ENCODE measurements at regions not wholly inside any gene's neighbourhood (a gene's known extent, or its start where the extent isn't known, plus 50 kb on each side); places are given as distances from the start of the nearest gene placed in this dataset.

- Histone ChIP-seq H3K36me3 (no peaks in the 10 kb centered on the region), H3K9me3 (no peaks in the 10 kb centered on the region), H3K27me3 (no peaks in the 10 kb centered on the region), H3K4me3 (no peak overlapping the region), H3K4me1 (peaks cover 0 to 12% (median 3%) of the 10 kb centered on the region in 4 donors), H3K27ac (no peak overlapping the region)
- intact Hi-C loops (cut with DNase I; ENCODE audit: low total_unique reads) = loop anchor here (10.0 kb wide), 1 partner anchor 317 kb away; no protein-coding TSS in a partner anchor
- no peak for TF ChIP-seq CTCF (IDR thresholded peaks at IDR 0.05)
- DNase-seq = no peak
Observed at GRCh38 chr2:18427762-18428161, 132.7 kb downstream of the RDH14 start.

GRCh38 chr2:18426174-18426573, 134.3 kb downstream of the RDH14 start:
- no peak for DNase-seq
- Histone ChIP-seq H3K27me3 (no peaks in the 10 kb centered on the region), H3K4me1 (peaks cover 0 to 12% (median 3%) of the 10 kb centered on the region in 4 donors), H3K27ac (peak overlapping the region in 1 of 2 donors; percentile 37), H3K4me3 (no peak overlapping the region), H3K9me3 (no peaks in the 10 kb centered on the region), H3K36me3 (no peaks in the 10 kb centered on the region)
- TF ChIP-seq CTCF (IDR thresholded peaks at IDR 0.05) = no peak
- intact Hi-C loops (cut with DNase I; ENCODE audit: low total_unique reads) = loop anchor here (10.0 kb wide), 1 partner anchor 319 kb away; no protein-coding TSS in a partner anchor

DNA sequence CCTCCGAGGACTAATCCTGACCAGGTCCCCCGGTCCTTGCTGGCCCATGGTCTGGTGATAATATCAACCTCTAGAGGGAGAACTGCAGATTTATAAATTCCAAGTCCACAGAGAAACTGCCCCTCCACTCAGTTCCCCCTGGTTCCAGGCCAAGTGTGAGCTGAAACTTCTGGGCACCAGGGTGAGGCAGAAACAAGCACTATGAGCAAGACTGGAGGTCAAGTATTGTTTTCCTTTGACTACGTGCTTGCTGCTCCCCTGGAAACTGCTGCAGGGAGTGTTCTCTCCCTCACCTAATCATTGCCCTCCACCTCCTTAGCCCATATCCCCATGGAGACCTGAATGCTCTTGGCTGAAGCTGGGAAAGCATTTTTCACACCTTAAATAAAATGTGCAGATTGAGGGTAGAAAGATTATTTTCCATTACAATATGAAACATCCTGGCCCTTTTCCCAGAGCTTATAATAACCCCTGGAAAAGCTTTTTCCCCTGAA, 135.2 kb downstream of the RDH14 start:
- no peak for DNase-seq
- Histone ChIP-seq H3K4me1 (peaks cover 0 to 12% (median 3%) of the 10 kb centered on the region in 4 donors), H3K36me3 (no peaks in the 10 kb centered on the region), H3K27ac (peak overlapping the region in 1 of 2 donors; percentile 37), H3K9me3 (no peaks in the 10 kb centered on the region), H3K4me3 (no peak overlapping the region), H3K27me3 (no peaks in the 10 kb centered on the region)
- TF ChIP-seq CTCF (IDR thresholded peaks at IDR 0.05) = no peak
- intact Hi-C loops (cut with DNase I; ENCODE audit: low total_unique reads) = loop anchor here (10.0 kb wide), 1 partner anchor 320 kb away; no protein-coding TSS in a partner anchor

GRCh38 chr2:18423636-18424035, 136.8 kb downstream of the RDH14 start:
- intact Hi-C loops (cut with DNase I; ENCODE audit: low total_unique reads) = loop anchor here (10.0 kb wide), 1 partner anchor 321 kb away; no protein-coding TSS in a partner anchor
- TF ChIP-seq CTCF (IDR thresholded peaks at IDR 0.05) = no peak

DNA sequence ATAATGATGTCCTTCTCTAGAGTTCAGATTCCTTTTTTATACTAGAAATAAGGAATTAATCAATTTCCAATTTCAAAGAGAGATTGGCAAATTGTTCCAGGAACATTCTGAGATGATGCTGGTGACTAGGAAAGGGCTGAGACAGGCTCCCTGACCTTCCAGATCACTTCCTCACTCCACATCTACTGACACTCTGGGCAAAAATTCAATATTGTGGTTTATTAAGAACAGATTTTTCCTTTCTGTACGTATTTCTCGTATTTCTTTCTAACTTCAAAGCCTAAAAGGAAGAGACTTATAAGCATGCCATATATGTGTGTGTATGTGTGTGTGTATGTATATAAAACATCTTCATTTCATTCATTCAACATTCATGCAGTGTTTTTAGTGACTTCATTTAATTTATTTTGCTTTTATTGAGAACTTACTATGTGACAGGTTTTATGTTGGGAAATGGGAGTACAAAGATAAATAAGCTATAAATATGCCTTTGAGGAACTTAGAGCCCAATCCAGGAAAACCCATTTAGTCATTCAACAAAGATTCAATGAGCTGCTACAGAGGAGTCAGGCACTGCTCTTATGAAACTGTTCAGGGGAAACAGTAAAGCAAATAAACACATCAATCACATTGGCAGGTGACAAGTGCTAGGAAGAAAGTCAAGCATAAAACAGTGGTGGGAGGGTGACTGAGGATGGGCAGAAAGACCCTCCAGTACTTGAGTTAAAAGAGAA, 137.9 kb downstream of the RDH14 start:
- H3K27ac ChIP-seq = no peak overlapping the region
- no peak for DNase-seq
- intact Hi-C loops (cut with DNase I; ENCODE audit: low total_unique reads) = loop anchor here (10.0 kb wide), 1 partner anchor 322 kb away; no protein-coding TSS in a partner anchor
- no peaks in the 10 kb centered on the region for H3K27me3 ChIP-seq
- H3K4me3 ChIP-seq = no peak overlapping the region
- H3K4me1 ChIP-seq = peaks cover 0 to 12% (median 3%) of the 10 kb centered on the region in 4 donors
- no peak for TF ChIP-seq CTCF (IDR thresholded peaks at IDR 0.05)
- H3K9me3 ChIP-seq = no peaks in the 10 kb centered on the region
- no peaks in the 10 kb centered on the region for H3K36me3 ChIP-seq

More at GRCh38 chr2:18423636-18424035, 136.8 kb downstream of the RDH14 start:
- H3K27me3 ChIP-seq = no peaks in the 10 kb centered on the region
- DNase-seq = no peak
- no peak overlapping the region for H3K4me3 ChIP-seq
- H3K36me3 ChIP-seq = no peaks in the 10 kb centered on the region
- H3K4me1 ChIP-seq = peaks cover 0 to 12% (median 3%) of the 10 kb centered on the region in 4 donors
- H3K9me3 ChIP-seq = no peaks in the 10 kb centered on the region
- H3K27ac ChIP-seq = no peak overlapping the region
